ENCODE measurements at regions not wholly inside any gene's neighbourhood (a gene's known extent, or its start where the extent isn't known, plus 50 kb on each side); places are given as distances from the start of the nearest gene placed in this dataset.

DNA sequence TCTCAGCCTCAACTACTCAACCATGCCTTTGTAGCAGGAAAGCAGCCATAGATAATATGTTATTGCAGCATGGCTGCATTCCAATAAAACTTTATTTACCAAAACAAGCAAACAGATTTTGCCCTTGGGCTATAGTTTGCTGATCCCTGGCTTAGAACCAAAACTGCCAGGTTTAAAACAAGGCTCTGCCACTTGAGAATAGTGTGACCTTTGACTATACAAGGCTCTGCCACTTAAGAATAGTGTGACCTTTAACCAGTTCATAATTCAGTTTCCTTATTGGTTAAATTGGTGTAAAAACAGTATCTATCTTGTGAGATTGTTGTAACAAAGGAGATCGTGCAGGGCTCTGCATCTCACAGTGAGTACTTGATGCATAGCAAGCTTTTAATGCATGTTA, 217.3 kb upstream of the MTNR1B start:
- no peak for ATAC-seq (ENCODE audit: low read depth)

DNA sequence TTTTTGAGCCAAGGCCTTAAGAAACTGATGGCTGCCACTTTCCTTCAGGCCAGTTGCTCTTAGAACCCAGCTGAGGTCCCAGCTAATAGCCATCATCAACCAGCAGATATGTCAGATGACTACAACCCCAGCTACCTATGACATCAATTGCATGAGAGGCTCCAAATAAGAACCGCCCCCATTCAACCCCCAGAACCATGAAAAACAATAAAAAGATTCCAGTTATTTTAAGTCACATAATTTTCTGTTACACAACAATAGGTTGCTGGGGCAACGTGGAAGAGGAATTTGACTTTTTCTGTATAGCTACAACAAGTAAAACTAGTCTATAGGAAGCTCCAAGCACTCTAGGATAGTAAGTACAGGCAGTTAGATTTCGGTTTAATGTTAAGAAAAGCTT, 216.3 kb upstream of the MTNR1B start:
- ChIA-PET CTCF (no interaction called here), POLR2A (no interaction called here)
- Mint-ChIP-seq H3K27ac (no peak overlapping the region), H3K9me3 (no peaks in the 10 kb centered on the region), H3K4me3 (no peak overlapping the region), H3K4me1 (no peaks in the 10 kb centered on the region), H3K27me3 (no peaks in the 10 kb centered on the region), H3K36me3 (ENCODE audit: low read depth) (no peaks in the 10 kb centered on the region)
- TF ChIP-seq, protein P1, sequence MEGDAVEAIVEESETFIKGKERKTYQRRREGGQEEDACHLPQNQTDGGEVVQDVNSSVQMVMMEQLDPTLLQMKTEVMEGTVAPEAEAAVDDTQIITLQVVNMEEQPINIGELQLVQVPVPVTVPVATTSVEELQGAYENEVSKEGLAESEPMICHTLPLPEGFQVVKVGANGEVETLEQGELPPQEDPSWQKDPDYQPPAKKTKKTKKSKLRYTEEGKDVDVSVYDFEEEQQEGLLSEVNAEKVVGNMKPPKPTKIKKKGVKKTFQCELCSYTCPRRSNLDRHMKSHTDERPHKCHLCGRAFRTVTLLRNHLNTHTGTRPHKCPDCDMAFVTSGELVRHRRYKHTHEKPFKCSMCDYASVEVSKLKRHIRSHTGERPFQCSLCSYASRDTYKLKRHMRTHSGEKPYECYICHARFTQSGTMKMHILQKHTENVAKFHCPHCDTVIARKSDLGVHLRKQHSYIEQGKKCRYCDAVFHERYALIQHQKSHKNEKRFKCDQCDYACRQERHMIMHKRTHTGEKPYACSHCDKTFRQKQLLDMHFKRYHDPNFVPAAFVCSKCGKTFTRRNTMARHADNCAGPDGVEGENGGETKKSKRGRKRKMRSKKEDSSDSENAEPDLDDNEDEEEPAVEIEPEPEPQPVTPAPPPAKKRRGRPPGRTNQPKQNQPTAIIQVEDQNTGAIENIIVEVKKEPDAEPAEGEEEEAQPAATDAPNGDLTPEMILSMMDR (IDR thresholded peaks at IDR 0.05) = no peak
- ATAC-seq (ENCODE audit: low read depth) (no peak), DNase-seq (no peak)
- intact Hi-C loops (cut with micrococcal nuclease) = no loop called here

More for the DNA sequence above, 217.3 kb upstream of the MTNR1B start:
- H3K27ac Mint-ChIP-seq = no peak overlapping the region
- H3K27me3 Mint-ChIP-seq = no peaks in the 10 kb centered on the region
- intact Hi-C loops (cut with micrococcal nuclease) = no loop called here
- DNase-seq = no peak
- H3K9me3 Mint-ChIP-seq = no peaks in the 10 kb centered on the region
- POLR2A ChIA-PET = no interaction called here
- H3K36me3 Mint-ChIP-seq (ENCODE audit: low read depth) = no peaks in the 10 kb centered on the region
- no peak overlapping the region for H3K4me3 Mint-ChIP-seq
- TF ChIP-seq, protein P1 (IDR thresholded peaks at IDR 0.05) = no peak
- H3K4me1 Mint-ChIP-seq = no peaks in the 10 kb centered on the region
- CTCF ChIA-PET = no interaction called here

DNA sequence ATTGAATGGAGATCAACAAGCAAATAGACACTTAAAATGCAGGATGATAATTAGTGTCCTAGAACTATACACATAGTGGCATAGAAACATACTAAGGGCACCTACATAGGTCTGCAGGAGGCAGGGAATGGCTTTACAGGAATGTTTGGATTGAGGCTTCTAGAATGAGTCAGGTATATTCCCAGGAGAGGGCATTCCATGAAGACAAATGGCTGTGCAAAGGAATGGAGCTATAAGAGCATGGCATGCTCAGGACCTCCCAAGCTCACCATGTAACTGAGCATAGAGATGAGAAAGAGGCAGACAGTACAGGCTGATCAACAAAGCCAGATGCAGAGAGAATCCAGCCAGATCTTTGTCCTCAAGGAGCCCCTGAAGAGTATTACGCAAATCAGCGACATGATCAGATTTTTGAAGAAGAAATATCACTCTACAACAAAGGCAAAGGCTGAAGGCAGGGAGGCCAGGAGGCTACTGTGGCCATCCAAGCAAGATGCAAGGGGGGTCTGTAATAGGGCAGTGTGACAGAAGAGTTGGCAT, 211.1 kb upstream of the MTNR1B start:
- Mint-ChIP-seq H3K36me3 (ENCODE audit: low read depth) (no peaks in the 10 kb centered on the region), H3K4me3 (no peak overlapping the region), H3K9me3 (no peaks in the 10 kb centered on the region), H3K27me3 (no peaks in the 10 kb centered on the region), H3K27ac (no peak overlapping the region), H3K4me1 (no peaks in the 10 kb centered on the region)
- intact Hi-C loops (cut with micrococcal nuclease) = no loop called here
- POLR2A ChIA-PET = no interaction called here
- TF ChIP-seq, protein P1 (IDR thresholded peaks at IDR 0.05) = no peak
- DNase-seq (no peak), ATAC-seq (ENCODE audit: low read depth) (no peak)
- CTCF ChIA-PET = no interaction called here

DNA sequence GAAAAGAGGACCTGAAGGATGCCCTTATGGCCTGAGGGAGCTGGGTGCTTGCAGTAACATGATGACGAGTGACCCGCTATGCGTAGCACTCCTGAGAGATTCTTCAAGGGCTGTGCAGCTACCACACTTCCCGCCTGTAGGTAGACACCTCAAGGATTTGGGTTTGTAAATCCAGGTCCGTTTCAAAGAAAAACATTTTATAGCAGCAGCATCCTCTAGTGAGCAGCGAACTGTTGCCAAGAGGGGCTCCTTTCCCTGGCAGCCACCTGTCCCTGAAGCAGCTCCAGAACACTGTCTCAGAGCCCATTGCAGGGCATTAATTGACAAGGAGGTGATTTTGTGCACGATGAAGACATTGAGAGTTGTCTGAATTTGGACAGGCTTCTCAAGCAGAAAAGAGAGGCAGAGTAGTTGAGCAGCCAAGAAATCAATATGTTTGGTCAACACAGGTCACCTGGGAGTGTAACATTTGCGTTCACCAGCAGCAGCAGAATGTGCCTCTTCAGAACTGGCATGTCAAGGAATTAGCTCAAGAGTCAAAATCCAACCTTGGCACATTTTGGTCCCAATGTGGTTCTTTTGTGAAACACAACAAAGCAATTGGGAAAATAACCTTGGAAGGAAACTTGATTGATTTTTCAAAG, 209.8 kb upstream of the MTNR1B start:
- intact Hi-C loops (cut with micrococcal nuclease) = no loop called here
- Mint-ChIP-seq H3K36me3 (ENCODE audit: low read depth) (no peaks in the 10 kb centered on the region), H3K27ac (no peak overlapping the region), H3K4me1 (no peaks in the 10 kb centered on the region), H3K27me3 (no peaks in the 10 kb centered on the region), H3K9me3 (no peaks in the 10 kb centered on the region), H3K4me3 (no peak overlapping the region)
- TF ChIP-seq, protein P1 (IDR thresholded peaks at IDR 0.05) = no peak
- CTCF ChIA-PET = no interaction called here
- DNase-seq (no peak), ATAC-seq (ENCODE audit: low read depth) (no peak)
- POLR2A ChIA-PET = no interaction called here

DNA sequence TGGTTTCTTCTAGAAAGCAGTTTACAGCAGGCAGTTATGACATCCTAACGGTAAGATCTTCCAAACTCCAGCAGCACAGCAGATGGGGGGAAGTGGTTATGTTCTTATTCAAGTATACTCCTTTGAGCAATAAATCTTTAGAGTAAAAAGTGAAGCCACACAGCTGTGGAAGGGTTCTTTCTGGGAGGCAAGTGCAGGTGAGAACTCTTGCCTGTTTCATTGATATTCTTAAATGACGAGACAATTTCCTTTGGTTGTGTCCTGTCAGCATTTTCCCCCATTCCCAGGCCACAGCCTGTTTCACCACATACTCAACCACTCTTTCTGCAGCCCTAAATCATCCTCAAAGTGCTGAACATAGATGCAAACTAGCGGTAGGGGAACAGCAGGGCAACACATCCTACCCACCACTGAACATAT, 207.3 kb upstream of the MTNR1B start:
- Mint-ChIP-seq H3K9me3 (no peaks in the 10 kb centered on the region), H3K4me1 (peaks cover 10% of the 10 kb centered on the region), H3K27ac (no peak overlapping the region), H3K36me3 (ENCODE audit: low read depth) (no peaks in the 10 kb centered on the region), H3K27me3 (no peaks in the 10 kb centered on the region), H3K4me3 (no peak overlapping the region)
- ChIA-PET POLR2A (no interaction called here), CTCF (no interaction called here)
- intact Hi-C loops (cut with micrococcal nuclease) = no loop called here
- DNase-seq = no peak
- TF ChIP-seq, protein P1 (IDR thresholded peaks at IDR 0.05) = no peak
- ATAC-seq (ENCODE audit: low read depth) = no peak

All from activated B cell treated with CpG ODN at 0.5 μM for 24 hours (primary cell).